ENCODE measurements at regions not wholly inside any gene's neighbourhood (a gene's known extent, or its start where the extent isn't known, plus 50 kb on each side); places are given as distances from the start of the nearest gene placed in this dataset.
A peak's percentile ranks its signal among the peaks of the same experiment; 100 is the strongest.

DNA sequence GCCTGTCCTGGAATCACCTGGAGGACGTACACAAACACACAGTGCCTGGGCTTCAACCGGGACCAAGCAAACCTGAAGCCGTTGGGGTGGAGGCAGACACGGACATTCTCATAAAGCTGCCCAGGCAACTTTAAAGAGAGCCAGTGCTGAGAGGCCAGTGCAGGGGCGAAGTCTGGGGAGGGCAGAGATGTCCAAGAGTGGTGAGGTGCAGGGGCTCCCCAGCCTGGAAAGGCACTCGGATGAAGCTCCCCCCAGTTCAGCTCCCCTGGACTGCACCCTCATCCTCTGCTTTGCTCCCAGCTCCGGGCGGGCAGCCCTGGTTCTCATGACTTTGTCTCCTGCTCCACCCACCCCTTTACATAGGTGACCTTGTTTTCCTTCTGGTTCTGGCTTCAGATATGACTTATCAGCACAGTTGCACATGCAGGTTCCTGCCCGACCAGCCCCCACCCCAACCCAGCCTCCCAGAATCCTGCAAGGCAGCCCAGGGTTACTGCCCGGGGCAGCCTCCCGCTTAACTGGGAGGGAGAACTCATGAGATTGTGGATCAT, 60.8 kb upstream of the EEPD1 start (continued):
- TF ChIP-seq, protein P1, sequence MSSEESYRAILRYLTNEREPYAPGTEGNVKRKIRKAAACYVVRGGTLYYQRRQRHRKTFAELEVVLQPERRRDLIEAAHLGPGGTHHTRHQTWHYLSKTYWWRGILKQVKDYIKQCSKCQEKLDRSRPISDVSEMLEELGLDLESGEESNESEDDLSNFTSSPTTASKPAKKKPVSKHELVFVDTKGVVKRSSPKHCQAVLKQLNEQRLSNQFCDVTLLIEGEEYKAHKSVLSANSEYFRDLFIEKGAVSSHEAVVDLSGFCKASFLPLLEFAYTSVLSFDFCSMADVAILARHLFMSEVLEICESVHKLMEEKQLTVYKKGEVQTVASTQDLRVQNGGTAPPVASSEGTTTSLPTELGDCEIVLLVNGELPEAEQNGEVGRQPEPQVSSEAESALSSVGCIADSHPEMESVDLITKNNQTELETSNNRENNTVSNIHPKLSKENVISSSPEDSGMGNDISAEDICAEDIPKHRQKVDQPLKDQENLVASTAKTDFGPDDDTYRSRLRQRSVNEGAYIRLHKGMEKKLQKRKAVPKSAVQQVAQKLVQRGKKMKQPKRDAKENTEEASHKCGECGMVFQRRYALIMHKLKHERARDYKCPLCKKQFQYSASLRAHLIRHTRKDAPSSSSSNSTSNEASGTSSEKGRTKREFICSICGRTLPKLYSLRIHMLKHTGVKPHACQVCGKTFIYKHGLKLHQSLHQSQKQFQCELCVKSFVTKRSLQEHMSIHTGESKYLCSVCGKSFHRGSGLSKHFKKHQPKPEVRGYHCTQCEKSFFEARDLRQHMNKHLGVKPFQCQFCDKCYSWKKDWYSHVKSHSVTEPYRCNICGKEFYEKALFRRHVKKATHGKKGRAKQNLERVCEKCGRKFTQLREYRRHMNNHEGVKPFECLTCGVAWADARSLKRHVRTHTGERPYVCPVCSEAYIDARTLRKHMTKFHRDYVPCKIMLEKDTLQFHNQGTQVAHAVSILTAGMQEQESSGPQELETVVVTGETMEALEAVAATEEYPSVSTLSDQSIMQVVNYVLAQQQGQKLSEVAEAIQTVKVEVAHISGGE (CRISPR knock-in tag; IDR thresholded peaks at IDR 0.05), result no peak
- no peak for TF ChIP-seq CHD4 (IDR thresholded peaks at IDR 0.05; ENCODE audit: insufficient read depth, insufficient replicate concordance, low read depth, low read length, poor library complexity, severe bottlenecking)
- TF ChIP-seq RBBP5 (IDR thresholded peaks at IDR 0.05; ENCODE audit: borderline replicate concordance, insufficient read depth, low read length, poor library complexity, severe bottlenecking), result no peak
- TF ChIP-seq POU5F1 (IDR thresholded peaks at IDR 0.05; ENCODE audit: borderline replicate concordance, low read depth, low read length, partially characterized antibody), result no peak
- no peak for TF ChIP-seq ZNF76 (CRISPR knock-in tag; IDR thresholded peaks at IDR 0.05; ENCODE audit: borderline replicate concordance)
- TF ChIP-seq EP300 (IDR thresholded peaks at IDR 0.05; ENCODE audit: low read length), result peak; percentile 90
- no peak for TF ChIP-seq PML (IDR thresholded peaks at IDR 0.05; ENCODE audit: low read length)
- peak; percentile 62; the same call in 1 of the 2 replicates for TF ChIP-seq ZEB2 (IDR thresholded peaks at IDR 0.05)
- TF ChIP-seq NFYB (IDR thresholded peaks at IDR 0.05; ENCODE audit: extremely low read depth, insufficient read length), result no peak
- no peak for TF ChIP-seq SPI1 (IDR thresholded peaks at IDR 0.05; ENCODE audit: borderline replicate concordance, low read depth, low read length)
- no peak for TF ChIP-seq NCOA4 (IDR thresholded peaks at IDR 0.05; ENCODE audit: partially characterized antibody)
- no peak for TF ChIP-seq SMARCC2 (IDR thresholded peaks at IDR 0.05; ENCODE audit: low read depth)
- TF ChIP-seq BRD4 (IDR thresholded peaks at IDR 0.05), result no peak
- no peak for TF ChIP-seq STAT5B (CRISPR knock-in tag; IDR thresholded peaks at IDR 0.05)
- TF ChIP-seq, protein P2, sequence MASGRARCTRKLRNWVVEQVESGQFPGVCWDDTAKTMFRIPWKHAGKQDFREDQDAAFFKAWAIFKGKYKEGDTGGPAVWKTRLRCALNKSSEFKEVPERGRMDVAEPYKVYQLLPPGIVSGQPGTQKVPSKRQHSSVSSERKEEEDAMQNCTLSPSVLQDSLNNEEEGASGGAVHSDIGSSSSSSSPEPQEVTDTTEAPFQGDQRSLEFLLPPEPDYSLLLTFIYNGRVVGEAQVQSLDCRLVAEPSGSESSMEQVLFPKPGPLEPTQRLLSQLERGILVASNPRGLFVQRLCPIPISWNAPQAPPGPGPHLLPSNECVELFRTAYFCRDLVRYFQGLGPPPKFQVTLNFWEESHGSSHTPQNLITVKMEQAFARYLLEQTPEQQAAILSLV (tag; IDR thresholded peaks at IDR 0.05), result no peak
- TF ChIP-seq ZNF133 (CRISPR knock-in tag; IDR thresholded peaks at IDR 0.05), result no peak
- TF ChIP-seq BMI1 (IDR thresholded peaks at IDR 0.05; ENCODE audit: low read length), result no peak
- TF ChIP-seq ARNT (IDR thresholded peaks at IDR 0.05), result no peak
- TF ChIP-seq NCOR1 (IDR thresholded peaks at IDR 0.05), result peak; percentile 85
- TF ChIP-seq KDM2B (CRISPR knock-in tag; IDR thresholded peaks at IDR 0.05), result no peak
- peak in 1 of 2 experiments; percentile 90; a peak in 2 of 4 replicates for TF ChIP-seq NONO (IDR thresholded peaks at IDR 0.05; ENCODE audit: low read depth in 2 of 2, low read length in 1 of 2)
- TF ChIP-seq, protein P3, sequence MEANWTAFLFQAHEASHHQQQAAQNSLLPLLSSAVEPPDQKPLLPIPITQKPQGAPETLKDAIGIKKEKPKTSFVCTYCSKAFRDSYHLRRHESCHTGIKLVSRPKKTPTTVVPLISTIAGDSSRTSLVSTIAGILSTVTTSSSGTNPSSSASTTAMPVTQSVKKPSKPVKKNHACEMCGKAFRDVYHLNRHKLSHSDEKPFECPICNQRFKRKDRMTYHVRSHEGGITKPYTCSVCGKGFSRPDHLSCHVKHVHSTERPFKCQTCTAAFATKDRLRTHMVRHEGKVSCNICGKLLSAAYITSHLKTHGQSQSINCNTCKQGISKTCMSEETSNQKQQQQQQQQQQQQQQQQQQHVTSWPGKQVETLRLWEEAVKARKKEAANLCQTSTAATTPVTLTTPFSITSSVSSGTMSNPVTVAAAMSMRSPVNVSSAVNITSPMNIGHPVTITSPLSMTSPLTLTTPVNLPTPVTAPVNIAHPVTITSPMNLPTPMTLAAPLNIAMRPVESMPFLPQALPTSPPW (CRISPR knock-in tag; IDR thresholded peaks at IDR 0.05), result peak; percentile 80
